HG03025 (cell line): ENCODE measurements at regions not wholly inside any gene's neighbourhood (a gene's known extent, or its start where the extent isn't known, plus 50 kb on each side); places are given as distances from the start of the nearest gene placed in this dataset.
"Not testable (repeated sequence)": the region's sequence is repeated elsewhere in the genome, so short reads cannot be mapped to it uniquely, and the experiment has no call there.

Experiments used
- ATAC-seq: cut with Tn5 transposase; IDR thresholded peaks from one replicate; pipeline ENCODE4 v1.9.1; 2021; ENCODE audit warnings: mild to moderate bottlenecking, moderate library complexity; ENCODE audit not compliant: unreplicated experiment, low FRiP score

- ATAC-seq = no peak
Measured at GRCh38 chr2:150690261-150690660, 202.8 kb upstream of the RND3 start.

GRCh38 chr2:150689590-150689989, 202.1 kb upstream of the RND3 start:
- ATAC-seq = no peak

GRCh38 chr2:150688016-150688415, 200.5 kb upstream of the RND3 start:
- ATAC-seq = no peak

GRCh38 chr2:150686391-150686790, 198.9 kb upstream of the RND3 start:
- no peak for ATAC-seq

GRCh38 chr2:150681120-150681804, 193.8 kb upstream of the RND3 start:
- ATAC-seq = no peak

- ATAC-seq = no peak
Measured at GRCh38 chr2:150679456-150680120, 192.1 kb upstream of the RND3 start.

- no peak for ATAC-seq
Measured at GRCh38 chr2:150677551-150677950, 190.1 kb upstream of the RND3 start.

GRCh38 chr2:150676747-150677383, 189.4 kb upstream of the RND3 start:
- no peak for ATAC-seq

- ATAC-seq = no peak
Measured at GRCh38 chr2:150675807-150676206, 188.3 kb upstream of the RND3 start.

- no peak for ATAC-seq
Measured at GRCh38 chr2:150674283-150674682, 186.8 kb upstream of the RND3 start.

GRCh38 chr2:150672311-150672710, 184.8 kb upstream of the RND3 start:
- no peak for ATAC-seq

GRCh38 chr2:150669492-150669891, 182.0 kb upstream of the RND3 start:
- ATAC-seq = no peak

GRCh38 chr2:150667039-150667438, 179.6 kb upstream of the RND3 start:
- ATAC-seq = not testable (repeated sequence)

- no peak for ATAC-seq
Measured at GRCh38 chr2:150663143-150663542, 175.7 kb upstream of the RND3 start.

GRCh38 chr2:150656002-150656401, 168.5 kb upstream of the RND3 start:
- ATAC-seq = no peak

- no peak for ATAC-seq
Measured at GRCh38 chr2:150653351-150653750, 165.9 kb upstream of the RND3 start.

- ATAC-seq = no peak
Measured at GRCh38 chr2:150647943-150648342, 160.5 kb upstream of the RND3 start.

GRCh38 chr2:150646746-150647145, 159.3 kb upstream of the RND3 start:
- no peak for ATAC-seq

GRCh38 chr2:150644298-150645067, 157.0 kb upstream of the RND3 start:
- ATAC-seq = no peak

- no peak for ATAC-seq
Measured at GRCh38 chr2:150643114-150643725, 155.8 kb upstream of the RND3 start.

- ATAC-seq = no peak
Measured at GRCh38 chr2:150640039-150640438, 152.6 kb upstream of the RND3 start.
